Activated CD8-positive, alpha-beta memory T cell treated with anti-CD3 and anti-CD28 coated beads, Interleukin-2, amount 50 U/mL, for 1 hour (primary cell): ENCODE measurements at regions not wholly inside any gene's neighbourhood (a gene's known extent, or its start where the extent isn't known, plus 50 kb on each side); places are given as distances from the start of the nearest gene placed in this dataset.
"Not testable (repeated sequence)": the region's sequence is repeated elsewhere in the genome, so short reads cannot be mapped to it uniquely, and the experiment has no call there.

Experiments used
- DNase-seq: peaks from one replicate; pipeline ENCODE4 v3.0.0-alpha.2; 2020; ENCODE audit errors: extremely low read depth

- DNase-seq: no peak
Measured at GRCh38 chr20:51125780-51126179, 102.9 kb upstream of the KCNG1 start.

- no peak for DNase-seq
Measured at GRCh38 chr20:51125105-51125504, 102.2 kb upstream of the KCNG1 start.

GRCh38 chr20:51123887-51124286, 101.0 kb upstream of the KCNG1 start:
- DNase-seq: not testable (repeated sequence)

GRCh38 chr20:51122931-51123658, 100.2 kb upstream of the KCNG1 start:
- no peak for DNase-seq

GRCh38 chr20:51121901-51122412, 99.0 kb upstream of the KCNG1 start:
- no peak for DNase-seq

- no peak for DNase-seq
Measured at GRCh38 chr20:51121272-51121671, 98.4 kb upstream of the KCNG1 start.

- no peak for DNase-seq
Measured at GRCh38 chr20:51120868-51121267, 98.0 kb upstream of the KCNG1 start.

- no peak for DNase-seq
Measured at GRCh38 chr20:51120438-51120837, 97.5 kb upstream of the KCNG1 start.

GRCh38 chr20:51119914-51120313, 97.0 kb upstream of the KCNG1 start:
- DNase-seq: no peak

- no peak for DNase-seq
Measured at GRCh38 chr20:51118985-51119527, 96.1 kb upstream of the KCNG1 start.

GRCh38 chr20:51118216-51118615, 95.3 kb upstream of the KCNG1 start:
- no peak for DNase-seq

GRCh38 chr20:51116765-51117686, 94.1 kb upstream of the KCNG1 start:
- no peak for DNase-seq

- no peak for DNase-seq
Measured at GRCh38 chr20:51111290-51111689, 88.4 kb upstream of the KCNG1 start.

GRCh38 chr20:51108638-51109363, 85.9 kb upstream of the KCNG1 start:
- DNase-seq: no peak

GRCh38 chr20:51106011-51106410, 83.1 kb upstream of the KCNG1 start:
- DNase-seq: no peak

GRCh38 chr20:51104960-51105920, 82.3 kb upstream of the KCNG1 start:
- DNase-seq: no peak

- DNase-seq: no peak
Measured at GRCh38 chr20:51100617-51101016, 77.7 kb upstream of the KCNG1 start.

- no peak for DNase-seq
Measured at GRCh38 chr20:51098284-51098810, 75.4 kb upstream of the KCNG1 start.

- no peak for DNase-seq
Measured at GRCh38 chr20:51097351-51098120, 74.6 kb upstream of the KCNG1 start.
